22Rv1 (cell line): ENCODE measurements at regions not wholly inside any gene's neighbourhood (a gene's known extent, or its start where the extent isn't known, plus 50 kb on each side); places are given as distances from the start of the nearest gene placed in this dataset.

Source experiments
- CTCF ChIP-seq: fragments of 450-650 bp; IDR thresholded peaks from 2 replicates; pipeline ENCODE4 v1.5.1; 2017; ENCODE audit warnings: mild to moderate bottlenecking
- ZFX ChIP-seq: fragments of 450-650 bp; IDR thresholded peaks from 2 replicates; pipeline ENCODE4 v1.6.1; 2017; ENCODE audit warnings: antibody characterized with exemption, borderline replicate concordance

GRCh38 chr1:3996846-3997705 lies 97.0 kb upstream of the C1orf174 start:
- TF ChIP-seq CTCF (no peak), ZFX (no peak)
